ENCODE measurements at regions not wholly inside any gene's neighbourhood (a gene's known extent, or its start where the extent isn't known, plus 50 kb on each side); places are given as distances from the start of the nearest gene placed in this dataset.
A peak's percentile ranks its signal among the peaks of the same experiment; 100 is the strongest.

DNA sequence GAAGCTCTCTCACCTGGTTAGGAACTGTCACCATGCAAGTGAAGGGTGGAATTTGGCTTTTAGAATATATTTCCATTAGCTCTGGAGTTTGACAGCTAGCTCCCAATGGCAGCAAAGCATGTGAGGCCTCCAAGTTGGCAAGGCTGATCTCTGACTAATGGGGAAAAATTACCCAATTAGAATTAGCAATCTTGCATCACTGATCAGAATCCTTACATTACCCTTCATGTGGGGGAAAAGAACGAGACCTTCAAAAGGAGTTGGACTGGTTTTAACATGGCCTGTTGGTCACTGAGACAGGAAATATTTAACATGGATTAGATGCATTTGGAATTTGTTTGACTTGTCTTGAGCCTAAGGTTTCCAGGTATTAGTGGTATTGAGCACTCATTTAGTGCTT, 192.3 kb upstream of the GDNF start:
- no peaks in the 10 kb centered on the region for H3K4me1 ChIP-seq (replicated peaks in 1 of 2)
- no peaks in the 10 kb centered on the region for H3K9me3 ChIP-seq (replicated peaks in 1 of 3)
- intact Hi-C loops (cut with DNase I) = no loop called here
- 65 to 77% (median 73%) methylated on average over 1 of the region's 1 CpG for WGBS, 4 donors
- H3K36me3 ChIP-seq (replicated peaks in 1 of 2) = no peaks in the 10 kb centered on the region
- no peak overlapping the region for H3K27ac ChIP-seq
- H3K4me3 ChIP-seq = no peak overlapping the region
- H3K27me3 ChIP-seq = no peaks in the 10 kb centered on the region
- TF ChIP-seq, protein P1, sequence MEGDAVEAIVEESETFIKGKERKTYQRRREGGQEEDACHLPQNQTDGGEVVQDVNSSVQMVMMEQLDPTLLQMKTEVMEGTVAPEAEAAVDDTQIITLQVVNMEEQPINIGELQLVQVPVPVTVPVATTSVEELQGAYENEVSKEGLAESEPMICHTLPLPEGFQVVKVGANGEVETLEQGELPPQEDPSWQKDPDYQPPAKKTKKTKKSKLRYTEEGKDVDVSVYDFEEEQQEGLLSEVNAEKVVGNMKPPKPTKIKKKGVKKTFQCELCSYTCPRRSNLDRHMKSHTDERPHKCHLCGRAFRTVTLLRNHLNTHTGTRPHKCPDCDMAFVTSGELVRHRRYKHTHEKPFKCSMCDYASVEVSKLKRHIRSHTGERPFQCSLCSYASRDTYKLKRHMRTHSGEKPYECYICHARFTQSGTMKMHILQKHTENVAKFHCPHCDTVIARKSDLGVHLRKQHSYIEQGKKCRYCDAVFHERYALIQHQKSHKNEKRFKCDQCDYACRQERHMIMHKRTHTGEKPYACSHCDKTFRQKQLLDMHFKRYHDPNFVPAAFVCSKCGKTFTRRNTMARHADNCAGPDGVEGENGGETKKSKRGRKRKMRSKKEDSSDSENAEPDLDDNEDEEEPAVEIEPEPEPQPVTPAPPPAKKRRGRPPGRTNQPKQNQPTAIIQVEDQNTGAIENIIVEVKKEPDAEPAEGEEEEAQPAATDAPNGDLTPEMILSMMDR (IDR thresholded peaks at IDR 0.05) = no peak
- no peak for TF ChIP-seq POLR2A (IDR thresholded peaks at IDR 0.05)
- peak in 1 of 7 donors; percentile 1 for DNase-seq

DNA sequence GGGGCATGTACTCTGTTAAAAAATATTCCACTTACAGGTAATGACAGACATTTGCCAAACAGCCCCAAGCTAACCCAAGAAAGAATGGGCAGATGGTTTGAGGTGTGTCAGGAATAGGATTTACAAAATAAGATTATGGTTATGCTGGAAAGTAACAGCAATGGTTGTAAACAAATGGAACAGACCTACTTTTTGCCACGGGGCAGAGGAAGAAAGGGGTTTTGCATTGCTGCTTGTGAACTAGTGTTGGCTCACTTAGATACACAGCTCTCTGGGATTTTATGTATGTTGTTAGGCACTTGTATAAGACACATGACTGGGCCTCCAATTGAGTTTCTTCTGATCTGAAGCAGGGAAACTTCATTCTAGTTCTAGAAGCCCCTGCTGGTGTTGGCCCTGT, 191.5 kb upstream of the GDNF start:
- Histone ChIP-seq H3K4me1 (replicated peaks in 1 of 2) (no peaks in the 10 kb centered on the region), H3K27ac (no peak overlapping the region), H3K9me3 (replicated peaks in 1 of 3) (no peaks in the 10 kb centered on the region), H3K4me3 (no peak overlapping the region), H3K36me3 (replicated peaks in 1 of 2) (no peaks in the 10 kb centered on the region), H3K27me3 (no peaks in the 10 kb centered on the region)
- DNase-seq = no peak
- TF ChIP-seq, protein P1 (IDR thresholded peaks at IDR 0.05) = no peak
- TF ChIP-seq POLR2A (IDR thresholded peaks at IDR 0.05) = no peak
- intact Hi-C loops (cut with DNase I) = no loop called here
- 67 to 89% (median 78%) methylated on average over 1 of the region's 1 CpG for WGBS, 4 donors

DNA sequence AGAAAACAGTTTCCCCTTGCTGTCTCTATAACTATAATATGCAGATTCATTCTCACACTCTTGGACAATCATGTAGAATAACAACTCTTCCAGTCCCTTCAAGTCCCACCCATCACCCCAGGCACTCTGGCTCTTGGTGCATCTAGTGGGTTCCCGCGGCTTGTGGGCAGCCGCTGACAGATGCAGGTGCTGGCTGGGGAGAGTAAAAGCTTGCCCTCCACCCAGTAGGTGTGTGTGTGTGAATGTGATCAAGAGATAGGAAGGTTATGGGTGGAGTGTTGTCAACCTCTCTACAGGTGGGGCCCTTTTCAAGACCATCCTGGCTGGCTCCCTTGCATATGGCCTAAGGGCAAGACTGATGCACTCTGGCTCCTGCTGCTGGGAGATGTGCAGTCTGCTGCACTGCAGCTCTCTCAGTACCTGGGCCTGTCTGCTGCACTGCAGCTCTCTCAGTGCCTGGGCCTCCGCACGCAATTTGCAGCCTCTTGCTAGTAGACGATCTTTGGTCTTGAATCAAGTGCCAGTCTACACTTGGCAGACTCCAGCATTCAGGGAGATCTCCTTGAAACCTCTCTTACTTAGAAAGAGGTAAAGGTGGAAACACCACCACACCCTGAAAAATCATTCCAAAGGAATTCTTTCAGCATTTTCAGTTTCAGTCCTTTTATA, 189.7 kb upstream of the GDNF start:
- intact Hi-C loops (cut with DNase I) = loop anchor here in 1 of 2 donors (10.0 kb wide), 1 partner anchor 155 kb away; no protein-coding TSS in a partner anchor
- DNase-seq = no peak
- Histone ChIP-seq H3K27me3 (no peaks in the 10 kb centered on the region), H3K27ac (no peak overlapping the region), H3K9me3 (replicated peaks in 1 of 3) (no peaks in the 10 kb centered on the region), H3K4me3 (no peak overlapping the region), H3K4me1 (replicated peaks in 1 of 2) (no peaks in the 10 kb centered on the region), H3K36me3 (replicated peaks in 1 of 2) (no peaks in the 10 kb centered on the region)
- WGBS, 4 donors = 95 to 98% (median 97%) methylated on average over 6 of the region's 6 CpGs
- TF ChIP-seq POLR2A (IDR thresholded peaks at IDR 0.05) = no peak
- TF ChIP-seq, protein P1 (IDR thresholded peaks at IDR 0.05) = no peak

DNA sequence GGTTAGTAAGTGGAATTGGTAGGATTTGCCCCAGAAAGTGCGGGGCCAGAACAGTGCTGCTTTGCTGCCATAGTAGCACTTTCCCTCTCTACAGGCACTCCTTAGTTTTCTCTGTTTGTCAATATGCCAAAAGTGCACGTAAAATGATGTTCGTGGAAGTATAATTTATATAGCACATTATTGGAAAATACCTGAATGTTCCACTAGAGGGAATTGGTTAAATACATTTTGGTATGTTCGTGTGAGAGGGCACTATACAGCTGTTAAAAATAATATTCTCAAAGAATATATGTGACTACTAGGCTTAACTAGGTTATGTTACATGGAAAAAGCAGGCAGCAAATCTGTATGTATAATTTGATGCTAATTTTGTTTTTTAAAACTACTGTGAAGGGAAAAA, 184.0 kb upstream of the GDNF start:
- Histone ChIP-seq H3K4me3 (no peak overlapping the region), H3K9me3 (replicated peaks in 1 of 3) (no peaks in the 10 kb centered on the region), H3K4me1 (replicated peaks in 1 of 2) (no peaks in the 10 kb centered on the region), H3K27me3 (peaks cover 8% of the 10 kb centered on the region), H3K27ac (no peak overlapping the region), H3K36me3 (replicated peaks in 1 of 2) (no peaks in the 10 kb centered on the region)
- DNase-seq = no peak
- TF ChIP-seq POLR2A (IDR thresholded peaks at IDR 0.05) = no peak
- TF ChIP-seq, protein P1 (IDR thresholded peaks at IDR 0.05) = peak; percentile 26 to 45 (median 38)
- intact Hi-C loops (cut with DNase I) = loop anchor here in 1 of 2 donors (10.0 kb wide), 1 partner anchor 161 kb away; no protein-coding TSS in a partner anchor
- WGBS, 4 donors = 53 to 62% (median 54%) methylated on average over 4 of the region's 4 CpGs

Data from adrenal gland (tissue), 9 donors.